ENCODE measurements at regions not wholly inside any gene's neighbourhood (a gene's known extent, or its start where the extent isn't known, plus 50 kb on each side); places are given as distances from the start of the nearest gene placed in this dataset.

- TF ChIP-seq POLR2A (IDR thresholded peaks at IDR 0.05) (no peak), CTCF (IDR thresholded peaks at IDR 0.05 in 8 of 11, conservative IDR thresholded peaks at IDR 0.05 in 3 of 11) (no peak)
Measured at GRCh38 chr9:85129514-85129913, 460.0 kb downstream of the NTRK2 start.

Measured in spleen (tissue), 7 donors.